ENCODE measurements at regions not wholly inside any gene's neighbourhood (a gene's known extent, or its start where the extent isn't known, plus 50 kb on each side); places are given as distances from the start of the nearest gene placed in this dataset.

GRCh38 chr3:31357451-31357850, 175.3 kb upstream of the STT3B start:
- peaks cover 0 to 5% (median 0%) of the 10 kb centered on the region in 4 donors for H3K4me1 ChIP-seq
- no peak for TF ChIP-seq POLR2A (IDR thresholded peaks at IDR 0.05)
- TF ChIP-seq CTCF (IDR thresholded peaks at IDR 0.05), result no peak
- no peak for DNase-seq
- no peak overlapping the region for H3K27ac ChIP-seq
- H3K36me3 ChIP-seq, result no peaks in the 10 kb centered on the region
- H3K4me3 ChIP-seq, result no peak overlapping the region
- no peaks in the 10 kb centered on the region for H3K27me3 ChIP-seq
- H3K9me3 ChIP-seq, result no peaks in the 10 kb centered on the region

GRCh38 chr3:31358473-31359070, 174.2 kb upstream of the STT3B start:
- H3K36me3 ChIP-seq, result no peaks in the 10 kb centered on the region
- DNase-seq, result no peak
- no peak overlapping the region for H3K27ac ChIP-seq
- TF ChIP-seq CTCF (IDR thresholded peaks at IDR 0.05) (no peak), POLR2A (IDR thresholded peaks at IDR 0.05) (no peak)
- H3K4me1 ChIP-seq, result peaks cover 0 to 5% (median 0%) of the 10 kb centered on the region in 4 donors
- no peaks in the 10 kb centered on the region for H3K27me3 ChIP-seq
- H3K4me3 ChIP-seq, result no peak overlapping the region
- no peaks in the 10 kb centered on the region for H3K9me3 ChIP-seq

DNA sequence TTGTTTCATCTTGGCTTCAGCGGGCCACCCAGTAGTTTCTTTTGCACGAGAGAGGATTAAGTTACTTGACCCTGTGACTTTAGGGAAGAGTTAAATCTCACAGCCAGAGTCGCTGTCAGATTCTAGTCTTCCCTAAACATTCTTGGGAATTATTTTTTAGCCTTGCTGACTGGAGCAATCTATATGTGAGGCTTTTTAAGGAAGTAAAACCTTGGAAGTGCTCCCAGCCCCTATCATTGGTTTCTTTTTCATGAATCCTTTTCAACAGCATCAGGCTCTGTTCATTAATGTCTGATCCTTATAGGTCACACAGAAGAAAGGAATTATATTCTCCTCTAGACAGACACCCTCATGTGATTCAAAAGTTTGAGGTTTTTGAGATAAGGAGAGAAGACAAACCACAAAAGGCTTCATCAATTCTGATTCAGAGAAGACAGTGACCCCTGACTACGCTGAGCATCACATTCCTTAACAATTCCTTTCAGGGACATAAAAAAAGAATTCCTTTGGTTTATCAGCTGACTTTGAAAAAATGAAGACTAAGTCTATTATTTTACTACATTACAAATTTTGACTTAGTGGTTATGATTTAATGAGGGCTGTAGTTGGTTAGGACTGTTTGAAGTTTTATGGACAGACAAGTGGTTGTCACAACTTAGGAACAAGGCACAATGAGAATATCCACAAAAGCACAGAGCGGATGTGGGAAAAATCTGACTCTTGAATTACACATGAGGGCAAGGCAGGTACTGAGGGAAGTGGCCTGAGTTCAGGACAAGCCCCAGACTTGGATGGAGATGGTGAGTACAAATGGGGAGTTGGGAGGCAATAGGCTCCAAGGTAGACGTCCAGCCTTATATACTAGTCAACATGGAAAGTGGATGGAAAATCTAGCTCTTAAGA, 171.1 kb upstream of the STT3B start:
- no peak overlapping the region for H3K4me3 ChIP-seq
- peaks cover 0 to 5% (median 0%) of the 10 kb centered on the region in 4 donors for H3K4me1 ChIP-seq
- no peaks in the 10 kb centered on the region for H3K27me3 ChIP-seq
- TF ChIP-seq CTCF (IDR thresholded peaks at IDR 0.05) (no peak), POLR2A (IDR thresholded peaks at IDR 0.05) (no peak)
- no peak for DNase-seq
- no peaks in the 10 kb centered on the region for H3K9me3 ChIP-seq
- no peak overlapping the region for H3K27ac ChIP-seq
- no peaks in the 10 kb centered on the region for H3K36me3 ChIP-seq

DNA sequence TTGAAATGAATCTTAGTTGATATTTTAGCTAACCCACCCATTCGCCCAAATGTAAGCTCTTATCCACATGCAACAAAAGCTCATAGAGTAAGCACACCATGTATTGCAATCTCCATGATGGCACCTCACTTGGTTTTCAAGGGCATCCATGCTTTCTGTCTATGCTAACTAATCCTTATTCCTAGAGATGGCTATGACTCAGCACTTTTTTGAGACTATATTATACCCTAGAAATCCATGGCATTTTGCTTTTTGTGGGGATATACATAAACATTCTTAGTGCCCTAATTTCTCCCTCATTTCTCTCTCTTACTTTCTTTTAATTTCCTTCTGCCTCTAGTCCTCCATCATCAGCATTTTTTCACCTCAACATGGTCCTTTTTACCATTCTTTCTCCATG, 168.5 kb upstream of the STT3B start:
- no peak for DNase-seq
- TF ChIP-seq CTCF (IDR thresholded peaks at IDR 0.05) (no peak), POLR2A (IDR thresholded peaks at IDR 0.05) (no peak)
- H3K4me1 ChIP-seq, result peaks cover 0 to 5% (median 0%) of the 10 kb centered on the region in 4 donors
- no peaks in the 10 kb centered on the region for H3K27me3 ChIP-seq
- no peaks in the 10 kb centered on the region for H3K36me3 ChIP-seq
- H3K27ac ChIP-seq, result no peak overlapping the region
- no peaks in the 10 kb centered on the region for H3K9me3 ChIP-seq
- no peak overlapping the region for H3K4me3 ChIP-seq

DNA sequence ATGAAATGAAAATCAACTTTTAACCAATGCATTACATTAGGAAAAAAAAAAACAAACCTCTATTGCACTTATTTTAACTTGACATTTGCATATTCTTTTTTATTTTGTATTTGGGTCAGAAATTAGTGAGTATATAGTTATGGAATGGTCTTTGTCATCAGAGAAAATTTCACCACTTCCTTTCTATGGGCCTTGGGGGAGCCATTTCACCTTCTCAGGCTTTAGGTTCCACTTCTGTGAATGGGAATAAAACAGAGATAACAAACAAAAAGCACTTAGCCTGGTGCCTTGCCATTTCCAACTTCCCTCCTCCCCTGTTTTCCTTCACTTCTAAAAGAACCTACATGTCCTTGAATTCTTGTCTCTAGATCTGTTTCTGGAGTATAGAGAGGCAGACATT, 168.0 kb upstream of the STT3B start:
- Histone ChIP-seq H3K4me1 (peaks cover 0 to 5% (median 0%) of the 10 kb centered on the region in 4 donors), H3K27ac (no peak overlapping the region), H3K9me3 (no peaks in the 10 kb centered on the region), H3K27me3 (no peaks in the 10 kb centered on the region), H3K36me3 (no peaks in the 10 kb centered on the region), H3K4me3 (no peak overlapping the region)
- DNase-seq, result no peak
- TF ChIP-seq POLR2A (IDR thresholded peaks at IDR 0.05), result no peak
- no peak for TF ChIP-seq CTCF (IDR thresholded peaks at IDR 0.05)

Data from Peyer's patch (tissue), 4 donors.